Germinal center (tissue), 1 donor: ENCODE measurements at regions not wholly inside any gene's neighbourhood (a gene's known extent, or its start where the extent isn't known, plus 50 kb on each side); places are given as distances from the start of the nearest gene placed in this dataset.

ENCODE experiments used
- DNase-seq: peaks from one replicate; pipeline ENCODE4 v3.0.0; 2012; ENCODE audit warnings: mixed read lengths, low spot score

GRCh38 chr22:47995718-47996117, 1233.3 kb downstream of the TBC1D22A start:
- DNase-seq, result no peak

DNA sequence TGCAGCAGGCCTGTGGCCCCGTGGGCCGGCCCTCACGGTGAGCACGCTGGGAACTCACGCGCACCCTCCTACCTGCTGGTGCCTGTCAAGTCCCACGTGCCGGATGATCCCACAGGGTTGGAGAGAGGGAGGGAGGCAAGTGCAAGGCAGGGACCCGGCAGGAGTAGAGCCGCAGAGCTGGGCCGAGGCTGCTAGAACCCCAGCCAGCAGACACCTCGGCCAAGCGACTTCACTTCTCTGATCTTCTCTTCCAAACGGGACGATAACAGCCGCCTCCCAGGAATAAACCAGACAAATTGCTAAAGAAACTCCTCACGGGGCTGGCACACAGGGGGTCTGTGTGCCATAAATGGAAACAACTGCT, 1232.8 kb downstream of the TBC1D22A start:
- DNase-seq, result no peak

- no peak for DNase-seq
Measured at GRCh38 chr22:47994601-47995263, 1232.3 kb downstream of the TBC1D22A start.

- DNase-seq, result no peak
Measured at GRCh38 chr22:47994045-47994444, 1231.6 kb downstream of the TBC1D22A start.

- DNase-seq, result no peak
Measured at GRCh38 chr22:47990481-47990880, 1228.0 kb downstream of the TBC1D22A start.

GRCh38 chr22:47987885-47988515, 1225.5 kb downstream of the TBC1D22A start:
- no peak for DNase-seq

- DNase-seq, result no peak
Measured at GRCh38 chr22:47976219-47976618, 1213.8 kb downstream of the TBC1D22A start.

GRCh38 chr22:47967831-47968230, 1205.4 kb downstream of the TBC1D22A start:
- DNase-seq, result no peak

GRCh38 chr22:47966316-47966715, 1203.9 kb downstream of the TBC1D22A start:
- DNase-seq, result no peak

DNA sequence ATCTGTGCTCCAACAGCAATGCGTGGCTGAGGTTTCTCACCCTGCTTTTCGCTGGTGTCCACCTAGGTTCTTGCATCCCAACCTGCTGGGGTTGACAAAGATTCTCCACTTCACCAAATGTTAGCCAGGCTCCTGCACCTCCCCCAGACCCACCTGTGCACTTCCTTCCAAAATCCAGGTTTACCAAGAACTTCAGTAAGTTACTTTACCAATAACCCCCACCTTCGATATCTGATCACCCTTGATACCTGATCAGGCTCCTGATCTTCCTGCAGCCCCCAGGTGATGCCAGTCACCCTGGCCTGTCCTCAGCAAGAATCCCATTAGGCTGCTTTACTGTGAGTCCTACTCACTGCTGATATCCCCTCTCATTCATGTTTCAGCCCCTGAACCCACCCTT, 1203.4 kb downstream of the TBC1D22A start:
- no peak for DNase-seq

GRCh38 chr22:47965066-47965465, 1202.6 kb downstream of the TBC1D22A start:
- DNase-seq, result no peak

DNA sequence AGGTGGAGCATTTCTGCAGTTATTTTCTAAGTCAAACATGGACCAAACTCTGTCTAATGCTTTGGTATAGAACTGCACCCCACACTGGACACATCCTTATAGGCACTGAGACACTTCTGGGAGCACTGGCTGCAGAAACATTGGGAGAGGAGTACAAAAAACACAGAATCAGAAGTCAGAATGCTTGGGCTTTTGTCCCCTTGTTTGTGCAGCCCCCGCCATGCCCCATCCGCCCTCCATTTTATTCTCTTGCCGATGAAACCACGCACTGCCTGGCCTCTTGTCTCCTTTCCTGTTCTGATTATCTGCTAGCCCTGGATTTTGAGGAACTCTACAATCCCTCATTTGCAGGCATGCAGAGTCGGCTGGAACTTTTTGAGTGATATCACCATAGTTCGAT, 1201.2 kb downstream of the TBC1D22A start:
- no peak for DNase-seq

GRCh38 chr22:47957649-47958048, 1195.2 kb downstream of the TBC1D22A start:
- DNase-seq, result no peak

GRCh38 chr22:47954107-47954506, 1191.7 kb downstream of the TBC1D22A start:
- DNase-seq, result no peak

DNA sequence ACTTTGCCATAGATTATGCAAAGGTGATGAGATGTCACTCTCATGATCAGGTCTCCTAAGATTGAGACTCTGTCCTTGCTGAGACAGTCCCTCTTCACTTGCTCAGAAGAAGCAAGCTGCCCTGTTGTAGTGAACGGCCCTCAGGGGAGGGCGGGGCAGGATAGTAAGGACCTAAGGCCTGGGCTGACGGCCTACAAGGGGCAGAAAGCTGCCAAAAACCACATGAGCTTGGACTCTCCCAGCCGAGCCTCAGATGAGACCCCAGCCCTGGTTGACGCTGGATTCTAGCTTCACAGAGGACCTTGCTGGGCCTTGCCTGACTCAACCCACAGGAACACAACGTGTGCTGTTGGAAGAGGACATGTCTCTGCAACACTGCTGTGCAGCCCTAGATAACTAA, 1182.5 kb downstream of the TBC1D22A start:
- DNase-seq, result no peak

DNA sequence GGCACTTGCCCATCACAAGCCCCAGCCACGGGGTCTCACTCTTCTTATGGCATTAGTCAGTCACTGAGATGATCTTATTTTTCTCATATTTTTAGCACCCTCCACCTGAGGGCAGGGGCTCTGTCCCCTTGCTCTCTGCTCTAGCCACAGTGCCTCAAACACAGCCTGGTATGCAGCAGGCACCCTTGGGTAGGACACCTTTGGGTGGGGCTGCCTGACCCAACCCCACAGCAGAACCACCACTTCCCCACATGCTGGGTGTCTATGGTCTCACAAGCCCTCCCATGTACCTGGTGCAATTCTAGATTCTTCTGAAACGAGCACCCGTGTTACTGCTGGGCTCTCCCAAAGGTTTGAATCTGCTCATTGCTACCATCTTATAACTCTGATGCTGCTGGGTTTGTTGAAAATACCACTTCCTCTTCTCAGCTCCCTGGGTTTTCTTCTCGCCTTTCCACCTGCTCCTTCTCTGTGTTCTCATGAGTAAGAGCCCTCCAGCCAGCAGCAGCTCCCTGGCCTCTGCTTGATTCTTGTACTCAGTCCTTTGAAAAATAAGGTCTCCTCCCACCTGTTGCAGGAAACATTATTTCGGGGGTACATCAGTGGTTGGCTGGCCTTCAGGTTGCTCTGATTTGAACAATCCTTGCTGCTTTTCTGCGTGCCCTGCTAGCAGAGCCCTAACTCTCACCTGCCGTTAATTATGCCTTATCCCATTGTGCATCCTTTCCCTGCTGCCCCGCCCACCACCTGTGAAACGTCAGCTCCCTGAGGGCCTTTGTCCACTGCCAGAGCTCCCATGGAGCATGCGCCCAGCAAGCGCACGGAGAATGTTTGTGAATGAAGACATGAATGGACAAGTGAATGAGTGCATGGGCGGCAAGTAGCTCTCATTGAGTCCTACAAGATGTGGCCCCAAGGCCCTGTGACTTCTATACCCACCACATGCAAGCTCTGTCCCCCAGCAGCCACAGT, 1181.6 kb downstream of the TBC1D22A start:
- peak; percentile 7 for DNase-seq

DNA sequence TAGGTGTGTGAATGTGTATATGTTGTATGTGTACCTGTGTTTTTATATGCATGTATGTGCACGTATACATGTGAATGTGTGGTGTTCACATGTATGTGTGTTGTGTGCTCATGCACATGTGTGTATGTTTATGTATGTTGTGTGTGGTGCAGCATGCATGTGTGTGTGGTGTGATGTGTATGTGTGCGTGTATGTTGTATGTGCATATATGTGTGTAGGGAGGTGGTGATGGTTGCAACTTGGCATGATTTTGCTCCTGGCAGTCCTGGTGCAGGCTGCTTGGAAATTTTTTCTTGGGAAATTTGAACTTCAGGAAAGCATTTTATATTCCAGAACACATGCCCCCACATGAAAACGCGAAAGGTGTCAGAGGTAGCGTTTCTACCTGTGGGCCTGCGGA, 1177.8 kb downstream of the TBC1D22A start:
- no peak for DNase-seq

GRCh38 chr22:47933891-47934290, 1171.4 kb downstream of the TBC1D22A start:
- no peak for DNase-seq

- no peak for DNase-seq
Measured at GRCh38 chr22:47933226-47933625, 1170.8 kb downstream of the TBC1D22A start.

- DNase-seq, result no peak
Measured at GRCh38 chr22:47929646-47930185, 1167.3 kb downstream of the TBC1D22A start.

DNA sequence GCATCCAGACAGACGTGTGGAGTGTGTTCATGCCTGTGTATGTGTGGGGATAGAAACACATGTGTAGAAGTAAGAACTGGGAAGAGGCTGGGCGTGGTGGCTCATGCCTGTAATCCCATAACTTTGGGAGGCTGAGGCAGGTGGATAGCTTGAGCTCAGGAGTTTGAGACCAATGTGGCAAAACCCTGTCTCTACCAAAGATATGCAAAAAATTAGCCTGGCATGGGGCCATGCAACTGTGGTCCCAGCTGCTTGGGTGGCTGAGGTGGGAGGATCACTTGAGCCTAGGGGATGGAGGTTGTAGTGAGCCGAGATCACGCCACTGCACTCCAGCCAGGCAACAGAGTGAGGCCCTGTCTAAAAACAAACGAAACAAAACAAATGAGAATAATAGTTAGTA, 1166.6 kb downstream of the TBC1D22A start:
- DNase-seq, result no peak

DNA sequence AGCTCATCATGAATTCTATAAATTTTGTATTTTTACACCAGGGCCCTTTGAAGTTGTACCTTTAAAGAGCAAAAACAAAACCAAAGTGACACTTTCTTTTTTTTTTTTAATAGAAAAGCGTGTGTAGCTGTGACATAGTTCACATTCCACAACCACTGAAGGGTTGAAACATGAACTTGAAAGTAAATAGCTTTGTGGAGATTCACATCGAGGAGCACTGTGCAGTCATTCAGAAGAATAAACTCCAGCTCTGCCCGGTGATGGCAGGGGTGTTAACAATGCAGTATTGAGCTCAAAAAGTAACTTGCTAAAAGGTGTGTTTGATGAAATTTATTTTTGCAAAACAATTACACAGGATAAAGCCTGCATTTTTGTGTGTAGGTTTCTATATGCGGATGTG, 1166.2 kb downstream of the TBC1D22A start:
- no peak for DNase-seq
